HL-60 (cell line): ENCODE measurements at regions not wholly inside any gene's neighbourhood (a gene's known extent, or its start where the extent isn't known, plus 50 kb on each side); places are given as distances from the start of the nearest gene placed in this dataset.

Source experiments
- DNase-seq, 2 experiments: peaks; one replicate each; pipeline ENCODE4 v3.0.0-alpha.2; 2010 to 2020; ENCODE audit warnings: low read depth in 1 of 2, low spot score in 1 of 2
- H3K27ac ChIP-seq: fragments of 250-450 bp; sonication (Bioruptor Pico); replicated peaks from 2 replicates; pipeline ENCODE4 v1.5.1; 2020; ENCODE audit warnings: mild to moderate bottlenecking, moderate library complexity
- H3K27me3 ChIP-seq: fragments of 250-450 bp; sonication (Bioruptor Pico); 2 replicates; pipeline ENCODE4 v1.5.1; 2021; ENCODE audit warnings: mild to moderate bottlenecking, moderate library complexity; ENCODE audit not compliant: insufficient read depth, poor library complexity, severe bottlenecking
- H3K4me3 ChIP-seq: replicated peaks from 2 replicates; pipeline ENCODE4 v1.5.1; 2011; ENCODE audit warnings: mild to moderate bottlenecking, control low read depth, low read length; ENCODE audit not compliant: insufficient read depth
- GABPA ChIP-seq: IDR thresholded peaks from 2 replicates; pipeline ENCODE4 v1.6.1; 2012; ENCODE audit warnings: low read depth
- POLR2AphosphoS5 ChIP-seq: IDR thresholded peaks from 2 replicates; pipeline ENCODE4 v1.6.1; 2012; ENCODE audit warnings: low read depth
- SPI1 ChIP-seq: IDR thresholded peaks from 2 replicates; pipeline ENCODE4 v1.6.1; 2012; ENCODE audit warnings: low read depth, mild to moderate bottlenecking, borderline replicate concordance
- TF ChIP-seq, protein P1 (sequence below): IDR thresholded peaks from one replicate; pipeline ENCODE4 v1.5.1; 2011; ENCODE audit warnings: low read length, control low read depth, inconsistent platforms; ENCODE audit not compliant: insufficient read depth
- TF ChIP-seq, protein P2 (sequence below): IDR thresholded peaks from 2 replicates; pipeline ENCODE4 v1.6.1; 2012; ENCODE audit warnings: low read depth; ENCODE audit not compliant: insufficient replicate concordance

DNA sequence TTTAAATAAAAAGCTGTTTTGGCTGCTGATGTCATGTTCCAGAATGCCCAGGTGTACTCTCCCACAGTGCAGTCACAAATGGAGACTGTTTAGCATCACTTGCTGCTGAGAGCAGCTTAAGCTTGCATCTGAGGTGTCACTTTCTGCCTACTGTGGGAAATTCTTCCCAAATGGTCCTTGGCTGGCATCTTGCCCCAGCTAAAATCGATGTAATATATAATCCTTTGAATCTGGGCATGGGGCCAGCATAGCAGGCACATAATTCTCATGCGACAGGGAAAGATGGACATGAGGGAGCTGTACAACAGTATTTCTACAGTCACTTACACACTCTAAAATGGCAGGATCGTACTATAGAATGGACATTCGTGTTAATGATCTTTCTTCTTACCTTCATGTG, 144.3 kb downstream of the MACIR start:
- Histone ChIP-seq H3K4me3 (no peak overlapping the region), H3K27ac (no peak overlapping the region), H3K27me3 (no peaks in the 10 kb centered on the region)
- TF ChIP-seq SPI1 (no peak), GABPA (no peak), POLR2AphosphoS5 (no peak)
- TF ChIP-seq, protein P1, sequence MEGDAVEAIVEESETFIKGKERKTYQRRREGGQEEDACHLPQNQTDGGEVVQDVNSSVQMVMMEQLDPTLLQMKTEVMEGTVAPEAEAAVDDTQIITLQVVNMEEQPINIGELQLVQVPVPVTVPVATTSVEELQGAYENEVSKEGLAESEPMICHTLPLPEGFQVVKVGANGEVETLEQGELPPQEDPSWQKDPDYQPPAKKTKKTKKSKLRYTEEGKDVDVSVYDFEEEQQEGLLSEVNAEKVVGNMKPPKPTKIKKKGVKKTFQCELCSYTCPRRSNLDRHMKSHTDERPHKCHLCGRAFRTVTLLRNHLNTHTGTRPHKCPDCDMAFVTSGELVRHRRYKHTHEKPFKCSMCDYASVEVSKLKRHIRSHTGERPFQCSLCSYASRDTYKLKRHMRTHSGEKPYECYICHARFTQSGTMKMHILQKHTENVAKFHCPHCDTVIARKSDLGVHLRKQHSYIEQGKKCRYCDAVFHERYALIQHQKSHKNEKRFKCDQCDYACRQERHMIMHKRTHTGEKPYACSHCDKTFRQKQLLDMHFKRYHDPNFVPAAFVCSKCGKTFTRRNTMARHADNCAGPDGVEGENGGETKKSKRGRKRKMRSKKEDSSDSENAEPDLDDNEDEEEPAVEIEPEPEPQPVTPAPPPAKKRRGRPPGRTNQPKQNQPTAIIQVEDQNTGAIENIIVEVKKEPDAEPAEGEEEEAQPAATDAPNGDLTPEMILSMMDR: no peak
- TF ChIP-seq, protein P2, sequence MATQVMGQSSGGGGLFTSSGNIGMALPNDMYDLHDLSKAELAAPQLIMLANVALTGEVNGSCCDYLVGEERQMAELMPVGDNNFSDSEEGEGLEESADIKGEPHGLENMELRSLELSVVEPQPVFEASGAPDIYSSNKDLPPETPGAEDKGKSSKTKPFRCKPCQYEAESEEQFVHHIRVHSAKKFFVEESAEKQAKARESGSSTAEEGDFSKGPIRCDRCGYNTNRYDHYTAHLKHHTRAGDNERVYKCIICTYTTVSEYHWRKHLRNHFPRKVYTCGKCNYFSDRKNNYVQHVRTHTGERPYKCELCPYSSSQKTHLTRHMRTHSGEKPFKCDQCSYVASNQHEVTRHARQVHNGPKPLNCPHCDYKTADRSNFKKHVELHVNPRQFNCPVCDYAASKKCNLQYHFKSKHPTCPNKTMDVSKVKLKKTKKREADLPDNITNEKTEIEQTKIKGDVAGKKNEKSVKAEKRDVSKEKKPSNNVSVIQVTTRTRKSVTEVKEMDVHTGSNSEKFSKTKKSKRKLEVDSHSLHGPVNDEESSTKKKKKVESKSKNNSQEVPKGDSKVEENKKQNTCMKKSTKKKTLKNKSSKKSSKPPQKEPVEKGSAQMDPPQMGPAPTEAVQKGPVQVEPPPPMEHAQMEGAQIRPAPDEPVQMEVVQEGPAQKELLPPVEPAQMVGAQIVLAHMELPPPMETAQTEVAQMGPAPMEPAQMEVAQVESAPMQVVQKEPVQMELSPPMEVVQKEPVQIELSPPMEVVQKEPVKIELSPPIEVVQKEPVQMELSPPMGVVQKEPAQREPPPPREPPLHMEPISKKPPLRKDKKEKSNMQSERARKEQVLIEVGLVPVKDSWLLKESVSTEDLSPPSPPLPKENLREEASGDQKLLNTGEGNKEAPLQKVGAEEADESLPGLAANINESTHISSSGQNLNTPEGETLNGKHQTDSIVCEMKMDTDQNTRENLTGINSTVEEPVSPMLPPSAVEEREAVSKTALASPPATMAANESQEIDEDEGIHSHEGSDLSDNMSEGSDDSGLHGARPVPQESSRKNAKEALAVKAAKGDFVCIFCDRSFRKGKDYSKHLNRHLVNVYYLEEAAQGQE: no peak
- DNase-seq: no peak

DNA sequence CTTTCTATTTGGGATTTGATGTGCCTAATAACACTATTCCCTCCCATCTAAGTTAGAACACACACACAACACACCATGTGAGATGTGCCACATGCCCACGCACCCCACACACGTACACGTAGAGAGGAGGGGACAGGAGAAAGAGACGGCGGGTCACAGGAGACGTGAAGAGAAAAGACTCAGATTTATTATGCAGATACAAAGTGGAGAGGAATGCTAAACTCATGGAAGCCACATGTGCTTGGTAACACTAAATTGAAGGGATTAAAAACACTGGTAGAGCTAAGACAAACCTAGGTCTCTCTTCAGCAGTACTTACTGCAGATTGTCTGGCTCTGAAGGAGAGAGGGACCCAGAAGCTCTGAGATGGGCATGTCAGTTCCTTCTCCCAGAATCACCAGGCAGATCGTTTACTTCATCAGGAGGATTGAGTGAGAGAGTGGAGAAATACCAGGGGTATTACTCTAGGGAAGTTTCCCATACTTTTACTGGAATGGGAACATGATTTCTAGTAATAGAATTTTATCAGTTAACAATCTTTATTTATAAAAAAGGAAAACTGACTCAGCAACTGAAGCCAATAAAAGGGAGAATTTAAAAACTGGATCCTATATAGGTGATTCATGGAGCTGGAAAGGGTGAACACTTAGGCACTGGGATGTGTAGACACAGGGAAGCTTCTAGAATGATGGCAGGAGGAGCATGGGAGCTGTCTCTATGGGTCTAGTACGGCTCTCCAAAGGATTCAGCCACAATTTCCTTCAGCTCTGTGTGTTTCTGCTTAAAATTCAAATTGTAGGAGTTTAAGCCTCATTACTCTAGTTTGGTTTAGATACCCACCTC, 139.4 kb downstream of the MACIR start:
- no peak for DNase-seq
- no peaks in the 10 kb centered on the region for H3K27me3 ChIP-seq
- no peak overlapping the region for H3K27ac ChIP-seq
- TF ChIP-seq POLR2AphosphoS5 (no peak), SPI1 (no peak), GABPA (no peak)
- TF ChIP-seq, protein P1: no peak
- TF ChIP-seq, protein P2: no peak
- H3K4me3 ChIP-seq: no peak overlapping the region

DNA sequence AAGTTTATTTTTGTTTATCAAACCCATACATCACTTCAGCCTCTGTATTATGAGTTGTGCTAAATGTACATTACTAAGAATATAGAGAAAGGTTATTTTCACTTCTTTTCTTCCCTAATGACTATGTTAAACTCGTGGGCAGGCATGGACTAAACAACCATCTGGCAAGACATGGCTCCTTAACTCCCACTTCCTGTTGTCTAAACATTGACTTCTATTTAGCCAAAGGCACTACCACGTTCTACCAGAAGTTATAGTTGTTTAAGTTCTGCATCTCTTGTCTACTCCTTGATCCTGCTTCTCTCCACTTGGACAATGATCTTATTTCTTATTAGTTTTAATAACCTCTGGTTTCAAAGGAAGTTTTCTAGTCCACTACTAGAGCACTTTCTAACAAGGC, 136.1 kb downstream of the MACIR start:
- no peak; the same call in 1 of the 2 replicates for TF ChIP-seq SPI1
- TF ChIP-seq POLR2AphosphoS5: no peak
- TF ChIP-seq, protein P2: no peak
- TF ChIP-seq GABPA: no peak
- TF ChIP-seq, protein P1: no peak
- H3K27me3 ChIP-seq: no peaks in the 10 kb centered on the region
- no peak for DNase-seq
- H3K27ac ChIP-seq: no peak overlapping the region
- no peak overlapping the region for H3K4me3 ChIP-seq
